IPS-NIHi11 (cell line): ENCODE measurements at regions not wholly inside any gene's neighbourhood (a gene's known extent, or its start where the extent isn't known, plus 50 kb on each side); places are given as distances from the start of the nearest gene placed in this dataset.

ENCODE experiments used
- DNase-seq: peaks from one replicate; pipeline ENCODE4 v3.0.0; 2012; ENCODE audit warnings: mixed read lengths, low spot score

GRCh38 chr17:72301887-72302286 is 181.1 kb downstream of the SOX9 start:
- no peak for DNase-seq

GRCh38 chr17:72302735-72303134 is 181.9 kb downstream of the SOX9 start:
- DNase-seq: no peak

- DNase-seq: no peak
Measured at GRCh38 chr17:72303787-72304733, 183.2 kb downstream of the SOX9 start.

GRCh38 chr17:72304859-72305258 is 184.0 kb downstream of the SOX9 start:
- DNase-seq: no peak

GRCh38 chr17:72305472-72305871 is 184.7 kb downstream of the SOX9 start:
- no peak for DNase-seq

GRCh38 chr17:72306037-72306436 is 185.2 kb downstream of the SOX9 start:
- DNase-seq: no peak

GRCh38 chr17:72307836-72308235 is 187.0 kb downstream of the SOX9 start:
- DNase-seq: no peak

- no peak for DNase-seq
Measured at GRCh38 chr17:72308744-72309385, 188.0 kb downstream of the SOX9 start.

GRCh38 chr17:72311004-72311403 is 190.2 kb downstream of the SOX9 start:
- no peak for DNase-seq

GRCh38 chr17:72315122-72315913 is 194.5 kb downstream of the SOX9 start:
- no peak for DNase-seq

GRCh38 chr17:72318131-72318530 is 197.3 kb downstream of the SOX9 start:
- DNase-seq: no peak

- no peak for DNase-seq
Measured at GRCh38 chr17:72321896-72322295, 201.1 kb downstream of the SOX9 start.

GRCh38 chr17:72332367-72332766 is 211.5 kb downstream of the SOX9 start:
- no peak for DNase-seq

GRCh38 chr17:72333570-72333969 is 212.8 kb downstream of the SOX9 start:
- no peak for DNase-seq

- no peak for DNase-seq
Measured at GRCh38 chr17:72334205-72334604, 213.4 kb downstream of the SOX9 start.

GRCh38 chr17:72336026-72336803 is 215.4 kb downstream of the SOX9 start:
- DNase-seq: peak; percentile 70

GRCh38 chr17:72336804-72337070 is 215.9 kb downstream of the SOX9 start:
- DNase-seq: no peak

GRCh38 chr17:72338304-72338703 is 217.5 kb downstream of the SOX9 start:
- no peak for DNase-seq

GRCh38 chr17:72338847-72339790 is 218.3 kb downstream of the SOX9 start:
- DNase-seq: peak; percentile 43

- no peak for DNase-seq
Measured at GRCh38 chr17:72340836-72341235, 220.0 kb downstream of the SOX9 start.

- no peak for DNase-seq
Measured at GRCh38 chr17:72342061-72342460, 221.2 kb downstream of the SOX9 start.
